HG02943 (cell line): ENCODE measurements at regions not wholly inside any gene's neighbourhood (a gene's known extent, or its start where the extent isn't known, plus 50 kb on each side); places are given as distances from the start of the nearest gene placed in this dataset.
"Not testable (repeated sequence)": the region's sequence is repeated elsewhere in the genome, so short reads cannot be mapped to it uniquely, and the experiment has no call there.

Experiments used
- ATAC-seq: cut with Tn5 transposase; IDR thresholded peaks from one replicate; pipeline ENCODE4 v1.9.1; 2021; ENCODE audit warnings: mild to moderate bottlenecking, low read depth, moderate library complexity; ENCODE audit not compliant: unreplicated experiment

DNA sequence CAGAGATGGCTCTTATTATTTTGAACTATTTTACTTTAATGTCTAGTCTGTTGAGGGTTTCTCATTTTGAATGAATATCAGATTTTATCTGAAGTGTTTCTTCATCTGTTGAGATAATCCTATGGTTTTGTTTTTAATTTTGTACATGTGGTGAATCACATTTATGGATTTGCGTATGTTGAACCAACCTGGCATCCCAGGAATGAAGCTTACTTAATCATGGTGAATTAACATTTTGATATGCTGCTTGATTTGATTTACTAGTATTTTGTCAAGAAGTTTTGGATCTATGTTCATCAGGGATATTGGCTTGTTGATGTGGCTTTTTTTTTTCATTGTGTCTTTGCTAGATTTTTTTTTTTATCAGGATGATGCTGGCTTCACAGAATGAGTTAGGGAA lies 2390.9 kb downstream of the PCDH7 start:
- no peak for ATAC-seq

DNA sequence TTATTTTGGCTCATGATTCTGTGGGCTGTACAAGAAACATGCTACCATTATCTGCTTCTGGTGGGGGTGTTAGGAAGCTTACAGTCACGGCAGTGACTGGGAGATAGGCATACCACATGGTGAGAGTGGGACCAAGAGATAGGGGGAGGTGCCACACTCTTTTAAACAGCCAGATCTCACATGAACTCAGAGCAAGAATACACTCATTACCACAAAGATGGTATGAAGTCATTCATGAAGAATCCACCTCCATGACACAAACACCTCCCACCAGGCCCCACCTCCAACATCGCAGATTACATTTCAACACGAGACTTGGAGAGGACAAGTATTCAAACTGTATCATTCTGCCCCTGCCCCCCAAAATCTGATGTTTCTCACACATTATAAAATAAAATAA lies 2396.7 kb downstream of the PCDH7 start:
- no peak for ATAC-seq

DNA sequence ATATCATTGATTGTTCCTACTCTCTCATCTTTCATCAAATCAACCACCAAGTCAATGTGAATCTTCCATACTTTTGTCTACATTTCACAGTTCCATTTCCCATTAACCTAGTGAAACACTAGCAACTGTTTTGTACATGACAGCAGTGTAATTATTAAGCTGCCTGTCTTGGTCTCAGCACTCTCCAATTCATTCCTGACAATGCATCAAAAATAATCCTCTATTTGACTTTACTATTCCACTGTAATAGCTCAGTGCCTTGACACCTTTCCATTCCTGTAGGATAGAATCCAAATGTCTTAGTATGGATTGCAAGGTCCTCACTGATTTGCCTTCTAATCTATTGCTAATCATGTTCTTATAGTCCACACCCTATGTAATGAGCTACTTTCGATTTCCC lies 2405.8 kb downstream of the PCDH7 start:
- no peak for ATAC-seq

DNA sequence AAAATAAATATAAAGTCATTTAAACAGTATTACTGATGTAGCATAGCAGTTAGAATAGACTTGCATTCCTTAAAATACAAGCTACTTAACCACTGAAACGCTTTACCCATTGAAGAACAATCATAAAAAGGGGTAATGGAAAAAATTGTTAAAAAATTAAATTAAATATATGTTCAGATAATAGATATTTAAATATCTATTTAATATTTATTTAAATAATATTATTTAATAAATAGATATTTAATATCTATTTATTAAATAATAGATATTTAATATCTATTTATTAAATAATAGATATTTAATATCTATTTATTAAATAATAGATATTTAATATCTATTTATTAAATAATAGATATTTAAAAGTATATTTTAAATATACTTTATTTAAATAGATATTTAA lies 2410.5 kb downstream of the PCDH7 start:
- ATAC-seq: not testable (repeated sequence)

DNA sequence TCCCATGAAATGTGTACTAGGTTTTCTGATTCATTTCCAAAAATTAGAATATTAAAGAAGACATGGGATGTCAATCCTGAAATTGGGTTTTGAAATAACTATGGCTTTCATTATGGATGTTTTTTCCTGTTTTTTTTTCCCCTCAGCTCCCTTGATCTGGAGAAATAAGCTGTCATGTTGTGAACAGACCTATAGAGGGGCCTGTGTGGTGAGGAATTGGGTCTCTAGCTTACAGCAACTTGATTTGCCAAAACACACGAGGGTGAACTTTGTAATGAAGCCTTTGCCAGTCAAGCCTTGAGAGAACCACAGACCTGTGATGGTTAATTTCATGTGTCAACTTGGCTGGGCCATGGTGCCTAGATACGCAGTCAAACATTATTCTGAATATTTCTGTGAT lies 2413.6 kb downstream of the PCDH7 start:
- no peak for ATAC-seq

DNA sequence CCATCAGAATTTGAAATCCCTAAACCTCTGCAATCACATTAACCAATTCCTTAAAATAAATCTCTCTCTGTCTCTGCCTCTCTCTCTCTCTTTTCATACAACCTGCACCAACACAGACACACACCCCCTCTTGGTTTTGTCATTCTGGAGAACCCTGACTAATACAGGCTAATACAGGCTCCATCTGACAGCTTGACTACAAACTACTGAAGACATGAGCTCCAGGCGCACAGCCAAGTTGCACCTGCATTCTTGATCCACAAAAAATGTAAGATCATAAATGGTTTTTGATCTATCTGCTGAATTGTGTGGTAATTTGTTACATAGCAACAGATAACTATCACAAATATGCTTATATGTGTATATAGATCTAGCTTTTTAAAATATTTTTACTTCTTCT lies 2414.2 kb downstream of the PCDH7 start:
- no peak for ATAC-seq

DNA sequence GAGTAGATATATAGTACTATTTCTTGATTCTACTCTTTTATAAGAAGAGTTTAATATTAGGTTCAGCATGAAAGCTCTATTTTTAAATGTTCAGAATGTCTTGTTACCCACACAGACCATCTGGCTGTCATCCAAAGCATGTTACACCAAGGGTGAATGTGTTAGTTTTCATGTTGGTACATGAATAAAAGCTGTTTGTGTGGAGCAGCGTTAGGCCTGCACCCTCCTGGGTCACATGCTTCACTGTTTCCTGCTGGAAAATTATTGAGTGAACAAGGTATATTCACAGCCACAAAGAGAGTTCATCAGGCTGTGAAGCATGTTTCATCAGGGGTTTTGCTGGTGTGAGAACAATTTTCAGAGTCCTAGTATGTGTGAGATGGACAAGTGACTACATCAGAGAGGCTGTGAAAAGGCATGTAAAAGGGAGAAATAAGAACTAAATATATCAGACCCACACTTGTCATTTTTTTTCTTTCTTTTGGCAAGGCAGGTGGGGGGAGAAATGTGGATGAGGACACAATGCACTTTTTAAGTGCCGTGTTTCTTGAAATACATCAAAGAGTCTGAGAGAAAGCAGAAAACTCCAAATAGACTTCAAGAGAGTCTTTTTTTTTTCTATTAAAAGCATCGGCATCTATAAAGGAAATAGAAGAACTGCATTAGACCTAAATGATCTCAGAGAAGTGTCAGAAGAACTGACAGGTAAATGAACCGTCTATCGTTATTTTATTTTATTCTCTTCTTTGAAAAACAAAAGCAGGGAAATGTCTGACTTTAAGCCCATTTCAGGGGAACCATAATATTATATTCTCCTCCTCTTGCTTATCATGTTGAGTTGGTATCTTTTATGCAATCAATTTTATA lies 2429.7 kb downstream of the PCDH7 start:
- no peak for ATAC-seq

DNA sequence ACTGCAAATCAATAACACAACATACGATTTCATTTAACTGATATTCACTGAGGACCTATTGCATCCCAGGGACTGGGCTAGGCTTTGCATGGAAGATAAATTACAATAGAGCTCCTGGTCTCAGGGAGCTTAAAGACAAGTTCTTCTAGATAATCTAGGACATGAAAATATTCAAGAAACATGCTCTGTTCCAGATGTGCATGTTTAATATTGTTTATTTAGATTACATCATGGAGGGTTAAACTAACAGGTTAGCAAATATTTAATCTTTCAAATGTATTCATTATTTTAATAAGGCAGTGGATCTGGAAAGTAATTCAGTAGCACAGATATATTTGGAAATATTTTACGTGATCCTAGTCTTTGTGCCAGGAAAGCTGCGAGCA lies 2430.3 kb downstream of the PCDH7 start:
- ATAC-seq: no peak

DNA sequence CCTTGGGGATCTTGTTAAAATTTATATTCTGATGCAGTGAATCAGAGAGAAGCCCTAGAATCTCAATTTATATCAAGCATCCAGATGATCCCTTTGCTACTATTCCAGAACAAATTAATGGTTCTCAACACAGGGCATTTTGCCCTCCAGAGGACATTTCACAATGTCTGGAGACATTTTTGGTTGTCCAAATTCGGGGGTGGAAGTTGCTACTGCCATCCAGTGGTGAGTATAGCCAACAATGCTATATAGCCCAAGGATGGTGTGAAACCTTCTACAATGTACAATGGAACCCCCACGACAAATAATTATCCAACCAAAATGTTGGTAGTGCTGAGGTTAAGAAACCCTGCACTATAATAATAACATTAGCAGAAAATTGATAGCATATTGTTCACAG lies 2440.0 kb downstream of the PCDH7 start:
- ATAC-seq: no peak

DNA sequence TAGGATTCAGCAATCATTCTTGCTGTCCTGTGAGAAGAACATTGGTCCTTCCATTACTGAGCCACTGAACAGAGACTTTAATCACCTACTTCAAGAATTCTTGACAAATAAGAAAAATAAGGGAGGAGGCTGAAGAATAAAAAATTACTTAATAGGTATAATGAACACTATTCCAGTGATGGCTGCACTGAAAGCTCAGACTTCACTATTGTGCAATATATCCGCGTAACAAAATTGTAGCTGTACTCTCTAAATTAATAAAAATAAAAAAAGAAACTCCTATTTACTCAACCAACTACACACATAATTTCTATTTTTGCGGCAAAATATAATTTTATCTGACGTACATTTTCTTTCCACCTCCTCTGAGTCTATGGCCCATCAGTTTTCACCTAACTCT lies 2441.0 kb downstream of the PCDH7 start:
- no peak for ATAC-seq

DNA sequence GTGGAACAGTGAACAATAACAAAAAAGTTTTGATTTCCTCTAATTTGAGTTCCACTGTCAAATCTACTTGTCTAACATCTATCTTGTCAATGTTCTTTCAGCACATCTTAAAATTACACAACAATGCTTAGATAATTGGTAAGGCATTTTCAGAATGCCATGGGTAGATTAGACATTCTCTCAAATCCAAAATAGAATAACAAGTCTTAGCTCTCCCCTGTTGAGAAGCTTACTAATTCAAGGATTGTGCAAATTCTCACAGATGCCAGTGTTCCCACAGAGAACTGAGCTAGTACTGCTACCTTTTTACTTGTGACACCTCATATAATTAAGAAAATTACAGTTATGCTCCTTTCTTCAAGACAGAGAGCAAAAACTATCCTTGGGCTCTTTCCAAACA lies 2442.0 kb downstream of the PCDH7 start:
- ATAC-seq: no peak

DNA sequence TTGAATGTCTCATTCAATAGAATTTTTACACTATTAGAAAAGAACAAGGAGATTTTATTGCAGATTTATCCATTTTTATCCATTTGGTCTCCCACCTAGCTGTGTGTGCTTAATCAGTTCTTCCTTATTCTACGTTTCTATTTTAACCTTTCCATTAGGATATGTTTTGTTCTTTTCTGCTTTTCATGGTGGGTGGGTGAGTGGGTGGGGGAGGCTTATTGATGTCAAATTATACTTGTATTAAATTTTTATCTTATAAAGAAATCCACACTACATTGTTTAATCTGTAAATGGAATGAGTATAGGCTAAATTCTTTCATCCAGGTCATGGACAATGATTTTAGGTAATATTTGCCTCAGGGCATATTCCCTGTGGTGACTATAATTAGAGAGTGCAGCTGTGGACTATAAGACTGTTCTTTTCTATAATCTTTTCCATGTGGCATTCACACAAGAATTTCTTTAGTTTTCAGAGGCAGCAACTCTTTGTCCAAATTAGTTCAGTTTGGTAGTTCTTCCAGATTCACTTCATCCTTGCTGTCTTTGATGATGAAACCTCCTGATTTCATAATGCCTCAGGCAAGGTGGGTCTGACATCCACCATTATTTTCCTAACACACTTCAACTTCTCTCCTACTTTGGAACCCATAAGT lies 2451.8 kb downstream of the PCDH7 start:
- no peak for ATAC-seq

DNA sequence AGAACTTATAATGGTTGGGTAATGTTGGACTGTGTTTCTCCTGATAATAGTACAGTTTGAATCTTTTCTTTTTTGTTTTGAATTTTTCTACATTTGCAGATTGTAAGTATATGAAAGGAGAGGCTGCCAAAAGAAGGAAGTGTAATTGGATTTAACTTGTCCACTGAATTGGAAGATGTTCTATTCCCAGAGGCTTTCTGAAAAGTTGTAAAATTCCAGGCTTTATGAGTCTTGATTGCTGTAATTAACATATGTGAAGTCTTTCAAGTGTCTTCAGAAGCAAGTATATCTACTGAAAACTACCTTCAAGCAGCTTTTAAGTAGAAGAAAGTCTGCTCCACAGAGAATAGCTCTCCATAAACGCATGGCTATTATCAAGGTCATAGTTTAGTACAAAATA lies 2456.4 kb downstream of the PCDH7 start:
- ATAC-seq: no peak

DNA sequence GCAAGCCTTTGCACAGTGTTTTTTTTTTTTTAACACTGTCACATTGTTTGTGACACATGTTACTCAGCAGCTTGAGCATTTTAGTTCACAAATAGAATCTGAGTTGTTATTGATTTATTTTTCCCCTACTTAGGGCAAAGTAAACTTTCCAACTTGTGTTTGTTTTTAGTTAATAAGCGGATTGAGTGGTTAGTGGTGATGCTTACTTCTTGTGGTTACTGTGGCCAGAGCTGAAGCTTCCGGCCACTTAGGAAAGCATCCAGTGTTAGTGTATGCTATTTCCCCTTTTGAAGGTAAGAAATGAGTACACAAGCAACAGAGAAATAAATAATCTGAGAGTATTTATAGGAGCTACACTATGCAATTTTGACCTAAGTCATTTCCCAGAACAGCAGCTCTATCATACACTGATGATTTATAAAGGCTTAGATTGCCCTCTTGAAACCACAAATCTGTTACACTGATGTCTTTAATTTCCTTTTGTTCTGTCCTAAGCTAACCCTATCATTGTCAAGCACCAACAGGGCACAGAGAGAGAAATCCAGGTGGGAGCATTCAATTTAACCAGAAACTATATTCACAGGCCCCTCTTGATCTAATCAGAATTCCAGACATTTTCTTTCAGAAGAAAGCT lies 2464.6 kb downstream of the PCDH7 start:
- ATAC-seq: peak; percentile 88

DNA sequence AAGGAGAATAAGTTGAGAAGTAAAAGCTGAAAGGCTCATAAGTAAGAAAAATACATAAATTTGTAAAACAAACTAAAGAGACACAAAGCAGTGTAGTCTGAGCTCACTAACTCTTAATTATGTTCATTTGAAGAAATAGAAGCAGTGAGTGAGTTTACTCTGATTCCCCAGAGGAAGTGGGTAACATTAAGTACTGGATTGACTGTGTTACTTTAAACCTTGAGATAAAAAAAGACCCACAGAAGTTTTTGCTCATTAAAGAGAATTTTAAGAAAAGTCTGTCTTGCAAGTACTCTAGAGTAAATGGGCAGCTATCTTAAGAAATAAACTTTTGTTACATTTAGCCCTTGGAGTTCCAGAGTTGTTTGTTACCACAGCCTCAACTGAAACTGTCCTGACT lies 2466.9 kb downstream of the PCDH7 start:
- ATAC-seq: no peak

DNA sequence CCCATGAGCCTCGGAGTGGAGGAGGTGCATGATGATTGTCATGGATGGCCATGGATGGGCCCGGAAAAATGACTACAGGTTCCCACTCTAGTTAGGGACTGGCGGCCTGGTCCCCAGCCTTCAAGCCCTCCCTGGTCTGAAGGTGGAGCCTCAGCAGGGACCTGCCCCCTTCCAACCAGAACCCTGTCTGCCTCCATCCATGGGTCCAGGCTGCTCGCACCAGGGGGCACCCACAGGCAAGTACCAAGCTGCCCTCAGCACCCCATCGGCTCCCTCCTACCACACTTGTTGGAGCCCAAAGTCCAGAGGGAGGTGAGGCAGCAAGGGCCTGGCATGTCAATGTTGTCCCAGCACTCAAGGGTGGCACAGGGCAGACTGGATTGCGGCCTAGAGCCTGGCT lies 2468.6 kb downstream of the PCDH7 start:
- no peak for ATAC-seq

DNA sequence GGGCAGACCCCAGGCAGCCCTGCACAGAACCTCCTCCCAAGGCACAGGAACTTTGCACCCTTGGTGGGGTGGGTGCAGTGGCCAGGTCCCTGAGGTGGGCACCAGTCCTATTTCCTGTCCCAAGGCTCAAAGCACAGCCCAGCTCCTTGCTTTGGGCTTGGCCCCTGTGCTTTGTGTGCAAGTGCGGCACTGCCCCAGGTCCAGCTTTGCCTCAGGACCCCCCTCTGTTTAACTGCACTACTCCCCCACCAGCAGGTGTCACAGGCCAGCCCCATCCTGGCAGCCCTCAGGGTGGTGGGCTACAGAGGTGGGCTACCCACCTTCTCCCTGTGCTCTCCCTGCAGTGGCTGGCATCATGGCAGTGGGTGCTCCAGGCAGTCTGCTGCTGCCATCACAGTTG lies 2469.0 kb downstream of the PCDH7 start:
- no peak for ATAC-seq

DNA sequence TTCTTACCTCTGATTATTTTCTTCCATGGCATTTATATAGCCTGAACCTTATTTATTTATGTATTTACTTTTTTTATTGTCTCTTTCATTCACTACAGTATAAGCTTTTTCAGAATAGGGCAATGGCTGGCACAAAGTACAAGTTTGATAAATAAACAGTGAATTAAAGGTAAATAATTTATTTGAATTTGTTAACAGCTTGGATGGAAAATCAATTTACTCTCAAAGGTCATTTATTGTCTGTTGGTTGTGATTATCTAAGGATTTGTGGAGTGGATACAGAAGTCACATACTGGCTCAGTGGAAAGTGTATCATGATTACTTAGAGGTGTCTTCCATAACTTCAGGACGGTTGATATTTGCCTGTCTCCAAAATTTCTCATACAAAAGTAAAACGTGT lies 2472.9 kb downstream of the PCDH7 start:
- ATAC-seq: no peak

DNA sequence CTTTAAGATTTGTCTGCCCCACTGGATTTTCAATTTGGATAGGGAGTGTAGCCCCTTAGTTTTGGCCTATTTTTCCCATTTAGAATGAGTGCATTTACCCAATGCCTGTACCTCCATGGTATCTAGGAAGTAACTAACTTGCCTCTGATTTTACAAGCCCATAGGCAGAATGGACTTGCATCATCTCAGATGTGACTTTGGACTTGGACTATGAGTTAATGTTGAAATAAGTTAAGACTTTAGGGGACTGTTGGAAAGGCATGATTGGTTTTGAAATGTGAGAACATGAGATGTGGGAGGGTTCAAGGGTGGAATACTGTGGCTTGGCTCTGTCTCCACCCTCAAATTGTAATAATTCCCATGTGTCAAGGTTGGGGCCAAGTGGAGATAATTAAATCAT lies 2480.2 kb downstream of the PCDH7 start:
- ATAC-seq: no peak

DNA sequence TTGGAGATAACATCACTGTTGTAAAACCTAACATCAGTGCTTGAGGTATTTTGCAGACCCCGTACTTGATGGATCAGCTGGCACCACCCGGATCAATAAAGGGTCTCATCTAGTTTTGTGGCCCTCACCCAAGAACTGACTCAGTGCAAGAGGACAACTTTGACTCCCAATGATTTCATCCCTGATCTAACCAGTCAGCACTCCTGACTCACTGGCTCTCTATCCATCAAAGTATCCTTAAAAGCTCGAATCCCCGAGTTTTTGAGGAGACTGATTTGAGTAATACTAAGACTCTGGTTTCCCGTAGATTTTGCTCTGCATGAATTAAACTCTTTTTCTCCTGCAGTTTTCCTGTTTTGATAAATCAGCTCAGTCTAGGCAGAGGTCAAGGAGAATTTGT lies 2498.1 kb downstream of the PCDH7 start:
- ATAC-seq: no peak

DNA sequence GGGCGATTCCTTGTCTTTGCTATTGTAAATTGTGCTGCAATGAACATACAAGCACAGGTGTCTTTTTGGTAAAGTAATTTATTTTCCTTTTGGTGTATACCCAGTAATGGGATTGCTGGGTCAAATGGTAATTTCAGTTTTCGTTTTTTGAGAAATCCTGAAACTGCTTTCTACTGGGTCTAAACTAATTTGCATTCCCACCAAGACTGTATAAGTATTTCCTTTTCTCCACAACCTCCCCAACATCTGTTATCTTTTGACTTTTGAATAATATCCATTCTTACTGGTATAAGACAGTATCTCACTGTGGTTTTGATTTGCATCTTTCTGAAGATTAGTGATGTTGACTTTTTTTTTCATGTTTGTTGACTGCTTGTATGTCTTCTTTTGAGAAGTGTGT lies 2506.0 kb downstream of the PCDH7 start:
- ATAC-seq: peak; percentile 65

DNA sequence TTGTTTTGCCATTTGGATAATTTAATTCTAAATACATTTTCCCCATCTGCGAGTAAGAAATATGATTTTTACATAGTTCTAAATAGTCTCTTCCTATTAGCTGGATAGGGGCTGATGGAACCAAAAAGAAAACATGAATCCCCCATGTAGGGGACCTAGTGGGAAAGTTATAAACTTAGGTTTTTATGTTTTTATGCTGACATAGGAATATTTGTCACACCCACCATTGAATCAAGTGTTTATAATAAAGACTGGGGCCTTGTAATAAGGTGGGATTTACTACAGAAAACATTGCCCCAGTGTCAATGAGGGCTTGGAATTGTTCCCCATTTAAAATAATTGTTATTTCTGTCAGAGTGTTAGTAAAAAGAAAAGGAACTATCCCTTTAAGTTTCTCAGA lies 2506.6 kb downstream of the PCDH7 start:
- ATAC-seq: no peak
